Endodermal cell (in vitro differentiated cells): ENCODE measurements at regions not wholly inside any gene's neighbourhood (a gene's known extent, or its start where the extent isn't known, plus 50 kb on each side); places are given as distances from the start of the nearest gene placed in this dataset.

ENCODE experiments used
- DNase-seq: peaks from one replicate; pipeline ENCODE4 v3.0.0-alpha.2; 2017
- H3K27ac ChIP-seq: 2 replicates; pipeline ENCODE4 v1.5.1; 2013; ENCODE audit warnings: mild to moderate bottlenecking, low read depth, low read length, moderate library complexity
- H3K27me3 ChIP-seq: 2 replicates; pipeline ENCODE4 v1.6.1; 2013; ENCODE audit warnings: mild to moderate bottlenecking, low read length, moderate library complexity; ENCODE audit not compliant: insufficient read depth, control insufficient read depth, poor library complexity, severe bottlenecking
- H3K36me3 ChIP-seq: 2 replicates; pipeline ENCODE4 v1.7.0; 2013; ENCODE audit warnings: mild to moderate bottlenecking, low read length, moderate library complexity; ENCODE audit not compliant: control insufficient read depth, insufficient read depth
- H3K4me1 ChIP-seq: one replicate; pipeline ENCODE4 v1.7.0; 2013; ENCODE audit warnings: low read length; ENCODE audit not compliant: control insufficient read depth, insufficient read depth
- H3K4me3 ChIP-seq: 2 replicates; pipeline ENCODE4 v1.5.1; 2013; ENCODE audit warnings: mild to moderate bottlenecking, low read length, moderate library complexity
- H3K9ac ChIP-seq: 2 replicates; pipeline ENCODE4 v1.6.1; 2013; ENCODE audit warnings: mild to moderate bottlenecking, low read length, moderate library complexity; ENCODE audit not compliant: poor library complexity, severe bottlenecking; ENCODE audit errors: extremely low read depth
- H3K9me3 ChIP-seq: 2 replicates; pipeline ENCODE4 v1.6.1; 2013; ENCODE audit warnings: mild to moderate bottlenecking, low read length, moderate library complexity; ENCODE audit not compliant: control insufficient read depth
- H3K27ac Mint-ChIP-seq: 2 replicates; pipeline ENCODE4 v1.8.0; 2020; ENCODE audit warnings: mixed read lengths
- H3K27me3 Mint-ChIP-seq: 2 replicates; pipeline ENCODE4 v1.8.0; 2021; ENCODE audit warnings: mild to moderate bottlenecking, mixed read lengths; ENCODE audit not compliant: insufficient read depth
- H3K36me3 Mint-ChIP-seq: 2 replicates; pipeline ENCODE4 v1.8.0; 2020; ENCODE audit warnings: low read depth, mixed read lengths
- H3K4me1 Mint-ChIP-seq: 2 replicates; pipeline ENCODE4 v1.8.0; 2020; ENCODE audit warnings: mixed read lengths
- H3K4me3 Mint-ChIP-seq: 2 replicates; pipeline ENCODE4 v1.8.0; 2020; ENCODE audit warnings: mild to moderate bottlenecking, moderate library complexity, mixed read lengths
- H3K9me3 Mint-ChIP-seq: 2 replicates; pipeline ENCODE4 v1.8.0; 2020; ENCODE audit warnings: mild to moderate bottlenecking, mixed read lengths
- WGBS, 2 experiments: methylation state at CpG; one replicate each; pipeline versions ENCODE4 v1.1.5 to v1.1.7; 2013; ENCODE audit warnings: missing lambda C conversion rate in 2 of 2, mixed read lengths in 1 of 2; ENCODE audit not compliant: insufficient coverage in 1 of 2, insufficient read length in 1 of 2; 5-methylcytosine and 5-hydroxymethylcytosine counted together
- TF ChIP-seq, protein P1 (sequence below): fragments of 200-600 bp; sonication (generic); conservative IDR thresholded peaks from 2 replicates; pipeline ENCODE4 v1.5.0; 2021; ENCODE audit warnings: antibody characterized with exemption, mild to moderate bottlenecking

DNA sequence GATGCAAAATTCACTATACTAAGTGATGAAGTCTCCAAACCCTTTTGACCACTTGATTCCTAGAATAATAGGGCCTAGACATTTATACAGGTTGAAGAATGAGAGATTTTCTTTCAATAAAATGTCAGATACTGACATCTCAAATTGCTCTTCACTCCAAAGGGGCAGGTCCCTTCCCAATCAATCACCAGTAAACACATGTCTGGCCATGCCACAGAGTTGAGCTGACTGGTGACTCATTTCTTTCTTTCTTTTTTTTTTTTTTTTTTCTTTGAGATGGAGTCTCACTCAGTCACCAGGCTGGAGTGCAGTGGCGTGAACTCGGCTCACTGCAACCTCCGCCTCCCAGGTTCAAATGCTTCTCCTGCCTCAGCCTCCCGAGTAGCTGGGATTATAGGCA lies 388.6 kb upstream of the BTBD3 start:
- Histone ChIP-seq H3K4me3 (no peak overlapping the region), H3K9me3 (peaks cover 29% of the 10 kb centered on the region), H3K27ac (no peak overlapping the region), H3K9ac (no peak overlapping the region), H3K27me3 (peaks cover 4% of the 10 kb centered on the region), H3K4me1 (no peaks in the 10 kb centered on the region), H3K36me3 (no peaks in the 10 kb centered on the region)
- 92% methylated on average over 4 of the region's 4 CpGs; no CpG with 5 or more reads in 1 of the 2 experiments for WGBS, 2 experiments
- Mint-ChIP-seq H3K27me3 (no peaks in the 10 kb centered on the region), H3K27ac (no peak overlapping the region), H3K4me1 (no peaks in the 10 kb centered on the region), H3K4me3 (no peak overlapping the region), H3K36me3 (no peaks in the 10 kb centered on the region), H3K9me3 (peaks cover 28% of the 10 kb centered on the region)
- TF ChIP-seq, protein P1, sequence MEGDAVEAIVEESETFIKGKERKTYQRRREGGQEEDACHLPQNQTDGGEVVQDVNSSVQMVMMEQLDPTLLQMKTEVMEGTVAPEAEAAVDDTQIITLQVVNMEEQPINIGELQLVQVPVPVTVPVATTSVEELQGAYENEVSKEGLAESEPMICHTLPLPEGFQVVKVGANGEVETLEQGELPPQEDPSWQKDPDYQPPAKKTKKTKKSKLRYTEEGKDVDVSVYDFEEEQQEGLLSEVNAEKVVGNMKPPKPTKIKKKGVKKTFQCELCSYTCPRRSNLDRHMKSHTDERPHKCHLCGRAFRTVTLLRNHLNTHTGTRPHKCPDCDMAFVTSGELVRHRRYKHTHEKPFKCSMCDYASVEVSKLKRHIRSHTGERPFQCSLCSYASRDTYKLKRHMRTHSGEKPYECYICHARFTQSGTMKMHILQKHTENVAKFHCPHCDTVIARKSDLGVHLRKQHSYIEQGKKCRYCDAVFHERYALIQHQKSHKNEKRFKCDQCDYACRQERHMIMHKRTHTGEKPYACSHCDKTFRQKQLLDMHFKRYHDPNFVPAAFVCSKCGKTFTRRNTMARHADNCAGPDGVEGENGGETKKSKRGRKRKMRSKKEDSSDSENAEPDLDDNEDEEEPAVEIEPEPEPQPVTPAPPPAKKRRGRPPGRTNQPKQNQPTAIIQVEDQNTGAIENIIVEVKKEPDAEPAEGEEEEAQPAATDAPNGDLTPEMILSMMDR, result no peak
- no peak for DNase-seq

DNA sequence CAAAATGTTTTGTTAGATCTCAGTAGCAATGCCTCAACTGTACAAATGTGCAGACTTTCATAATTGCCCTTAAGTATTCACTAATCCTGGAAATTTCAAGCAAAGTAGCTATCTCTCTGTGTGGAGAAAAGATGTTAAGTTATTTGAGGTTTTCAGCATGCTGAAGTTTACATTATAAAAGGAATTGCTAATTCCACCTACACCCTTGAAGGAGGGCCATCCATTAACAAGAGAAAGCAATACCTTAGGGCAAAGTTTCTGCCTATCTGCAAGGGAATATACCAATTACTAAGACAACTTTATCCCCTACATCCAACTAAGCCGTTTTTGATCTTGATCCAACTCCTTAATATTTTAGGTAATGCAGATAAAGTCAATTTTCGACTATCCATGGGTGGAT lies 380.7 kb upstream of the BTBD3 start:
- Mint-ChIP-seq H3K36me3 (no peaks in the 10 kb centered on the region), H3K27me3 (peaks cover 34% of the 10 kb centered on the region), H3K9me3 (peaks cover 9% of the 10 kb centered on the region), H3K4me1 (peaks cover 11% of the 10 kb centered on the region), H3K4me3 (no peak overlapping the region), H3K27ac (no peak overlapping the region)
- H3K4me3 ChIP-seq, result no peak overlapping the region
- H3K4me1 ChIP-seq, result no peaks in the 10 kb centered on the region
- H3K9me3 ChIP-seq, result peaks cover 2% of the 10 kb centered on the region
- H3K9ac ChIP-seq, result no peak overlapping the region
- no peak overlapping the region for H3K27ac ChIP-seq
- H3K36me3 ChIP-seq, result no peaks in the 10 kb centered on the region
- 10 to 44% methylated on average over 1 to 2 of the region's 2 CpGs for WGBS, 2 experiments
- H3K27me3 ChIP-seq, result peaks cover 49% of the 10 kb centered on the region
- TF ChIP-seq, protein P1, result no peak
- DNase-seq, result no peak

DNA sequence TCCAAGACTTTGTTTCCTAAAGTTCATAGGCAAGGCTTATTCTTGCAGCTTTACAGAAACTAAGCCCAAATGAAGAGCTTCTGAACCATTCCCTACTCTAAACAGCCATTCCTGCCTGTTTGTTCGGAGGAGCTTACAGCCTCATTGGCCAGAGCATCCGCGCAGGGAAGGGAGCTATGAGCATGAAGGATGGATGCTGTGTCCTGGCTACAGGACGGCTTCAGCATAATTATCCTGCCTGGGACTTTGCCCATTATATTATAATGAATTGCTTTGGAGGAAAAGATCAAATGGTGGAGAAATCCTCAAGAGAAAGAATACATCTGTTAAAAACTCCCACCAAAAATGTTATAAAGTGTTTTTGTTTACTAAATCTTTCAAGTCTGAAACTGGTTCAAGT lies 378.2 kb upstream of the BTBD3 start:
- Histone ChIP-seq H3K4me1 (no peaks in the 10 kb centered on the region), H3K27me3 (peaks cover 42% of the 10 kb centered on the region), H3K9me3 (no peaks in the 10 kb centered on the region), H3K36me3 (no peaks in the 10 kb centered on the region), H3K27ac (no peak overlapping the region), H3K9ac (no peak overlapping the region), H3K4me3 (no peak overlapping the region)
- Mint-ChIP-seq H3K36me3 (no peaks in the 10 kb centered on the region), H3K9me3 (peaks cover 5% of the 10 kb centered on the region), H3K4me3 (no peak overlapping the region), H3K4me1 (peaks cover 11% of the 10 kb centered on the region), H3K27me3 (peaks cover 32% of the 10 kb centered on the region), H3K27ac (no peak overlapping the region)
- 71 to 92% methylated on average over 1 to 4 of the region's 4 CpGs for WGBS, 2 experiments
- TF ChIP-seq, protein P1, result no peak
- DNase-seq, result no peak
